ENCODE measurements at regions not wholly inside any gene's neighbourhood (a gene's known extent, or its start where the extent isn't known, plus 50 kb on each side); places are given as distances from the start of the nearest gene placed in this dataset.

DNA sequence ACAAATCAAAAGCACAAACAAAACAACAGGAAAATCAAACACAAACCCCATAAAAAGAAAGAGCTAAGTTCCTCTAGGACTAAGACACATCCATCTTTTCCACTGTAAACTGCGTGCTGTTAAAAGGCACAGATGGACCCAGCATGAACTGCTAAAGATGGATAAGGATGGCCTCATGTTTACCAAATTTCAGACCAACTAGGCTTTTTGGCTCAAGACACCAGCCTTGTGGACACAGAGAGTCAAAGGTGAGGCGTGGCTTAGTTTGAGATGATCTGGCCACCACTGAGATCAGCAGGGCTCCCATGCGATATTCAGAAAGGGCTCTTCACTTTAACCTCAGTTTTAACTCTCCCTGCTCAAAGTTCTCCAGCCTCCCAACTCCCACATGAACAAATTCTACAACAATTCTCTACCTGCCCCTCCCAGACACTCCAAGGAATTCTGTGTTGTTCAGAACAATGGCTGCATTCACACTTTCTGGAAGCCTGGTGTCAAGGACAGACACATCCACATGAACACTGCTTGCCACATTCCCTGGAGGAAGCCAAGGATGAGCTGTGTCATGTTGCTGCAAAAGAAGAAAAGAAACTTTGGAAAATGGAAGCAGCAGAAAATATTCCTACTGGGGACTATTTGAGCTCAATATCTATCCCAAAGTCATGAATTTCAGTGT is 198.4 kb upstream of the LRRN1 start:
- TF ChIP-seq CEBPB (tag; IDR thresholded peaks at IDR 0.05) (no peak), NBN (IDR thresholded peaks at IDR 0.05; ENCODE audit: low read depth) (no peak), CTBP1 (IDR thresholded peaks at IDR 0.05; ENCODE audit: borderline replicate concordance) (no peak), LARP7 (IDR thresholded peaks at IDR 0.05) (no peak), OTX1 (CRISPR knock-in tag; IDR thresholded peaks at IDR 0.05) (no peak)
- TF ChIP-seq, protein P1, sequence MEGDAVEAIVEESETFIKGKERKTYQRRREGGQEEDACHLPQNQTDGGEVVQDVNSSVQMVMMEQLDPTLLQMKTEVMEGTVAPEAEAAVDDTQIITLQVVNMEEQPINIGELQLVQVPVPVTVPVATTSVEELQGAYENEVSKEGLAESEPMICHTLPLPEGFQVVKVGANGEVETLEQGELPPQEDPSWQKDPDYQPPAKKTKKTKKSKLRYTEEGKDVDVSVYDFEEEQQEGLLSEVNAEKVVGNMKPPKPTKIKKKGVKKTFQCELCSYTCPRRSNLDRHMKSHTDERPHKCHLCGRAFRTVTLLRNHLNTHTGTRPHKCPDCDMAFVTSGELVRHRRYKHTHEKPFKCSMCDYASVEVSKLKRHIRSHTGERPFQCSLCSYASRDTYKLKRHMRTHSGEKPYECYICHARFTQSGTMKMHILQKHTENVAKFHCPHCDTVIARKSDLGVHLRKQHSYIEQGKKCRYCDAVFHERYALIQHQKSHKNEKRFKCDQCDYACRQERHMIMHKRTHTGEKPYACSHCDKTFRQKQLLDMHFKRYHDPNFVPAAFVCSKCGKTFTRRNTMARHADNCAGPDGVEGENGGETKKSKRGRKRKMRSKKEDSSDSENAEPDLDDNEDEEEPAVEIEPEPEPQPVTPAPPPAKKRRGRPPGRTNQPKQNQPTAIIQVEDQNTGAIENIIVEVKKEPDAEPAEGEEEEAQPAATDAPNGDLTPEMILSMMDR (IDR thresholded peaks at IDR 0.05 in 2 of 3, conservative IDR thresholded peaks at IDR 0.05 in 1 of 3; ENCODE audit: insufficient read depth in 2 of 3, low read depth in 1 of 3, low read length in 3 of 3) = no peak

All from K562 (cell line).